GM23338 (cell line): ENCODE measurements at regions not wholly inside any gene's neighbourhood (a gene's known extent, or its start where the extent isn't known, plus 50 kb on each side); places are given as distances from the start of the nearest gene placed in this dataset.

ENCODE experiments used
- ATAC-seq: fragments of 200-7000 bp; cut with Tn5 transposase; 3 replicates; pipeline ENCODE4 v1.9.1; 2020
- DNase-seq: peaks from one replicate; pipeline ENCODE4 v3.0.0-alpha.2; 2015; ENCODE audit warnings: low spot score
- H2AFZ ChIP-seq: fragments of 200-600 bp; sonication (generic); 2 replicates; pipeline ENCODE4 v1.8.0; 2016; ENCODE audit warnings: antibody characterized with exemption, mild to moderate bottlenecking, moderate library complexity
- H3F3A ChIP-seq: fragments of 200-600 bp; sonication (generic); replicated peaks from 2 replicates; pipeline ENCODE4 v1.8.0; 2017; ENCODE audit warnings: antibody characterized with exemption, mixed run types, low read depth
- H3K27ac ChIP-seq: fragments of 200-600 bp; sonication (generic); 2 replicates; pipeline ENCODE4 v1.6.1; 2016; ENCODE audit warnings: low read depth
- H3K27me3 ChIP-seq: fragments of 200-600 bp; sonication (generic); 2 replicates; pipeline ENCODE4 v1.8.0; 2016; ENCODE audit warnings: mild to moderate bottlenecking, mixed run types, moderate library complexity; ENCODE audit not compliant: insufficient read depth
- H3K36me3 ChIP-seq: fragments of 200-600 bp; sonication (generic); 2 replicates; pipeline ENCODE4 v1.8.0; 2016; ENCODE audit warnings: mild to moderate bottlenecking; ENCODE audit not compliant: insufficient read depth
- H3K4me1 ChIP-seq: fragments of 200-600 bp; sonication (generic); 2 replicates; pipeline ENCODE4 v1.8.0; 2016; ENCODE audit warnings: mild to moderate bottlenecking, moderate library complexity; ENCODE audit not compliant: insufficient read depth
- H3K4me2 ChIP-seq: fragments of 200-600 bp; sonication (generic); 2 replicates; pipeline ENCODE4 v1.7.1; 2017; ENCODE audit warnings: mixed run types
- H3K4me3 ChIP-seq: fragments of 200-600 bp; sonication (generic); 2 replicates; pipeline ENCODE4 v1.6.1; 2016; ENCODE audit warnings: mixed run types
- H3K79me2 ChIP-seq: fragments of 200-600 bp; sonication (generic); replicated peaks from 2 replicates; pipeline ENCODE4 v1.8.0; 2017; ENCODE audit warnings: mild to moderate bottlenecking; ENCODE audit not compliant: insufficient read depth
- H3K9me2 ChIP-seq: fragments of 200-600 bp; sonication (generic); 2 replicates; pipeline ENCODE4 v1.8.0; 2017; ENCODE audit not compliant: insufficient read depth
- H4K20me1 ChIP-seq: fragments of 200-600 bp; sonication (generic); replicated peaks from 2 replicates; pipeline ENCODE4 v1.8.0; 2017; ENCODE audit warnings: mild to moderate bottlenecking; ENCODE audit not compliant: insufficient read depth
- H3K27ac Mint-ChIP-seq: 2 replicates; pipeline ENCODE4 v1.8.0; 2020; ENCODE audit warnings: inconsistent platforms, mild to moderate bottlenecking, moderate library complexity, mixed read lengths
- H3K27me3 Mint-ChIP-seq: 3 replicates; pipeline ENCODE4 v1.8.0; 2022; ENCODE audit warnings: low read depth, mild to moderate bottlenecking, moderate library complexity, mixed read lengths, inconsistent platforms; ENCODE audit not compliant: insufficient read depth, poor library complexity
- H3K36me3 Mint-ChIP-seq: 3 replicates; pipeline ENCODE4 v1.8.0; 2021; ENCODE audit warnings: low read depth, mild to moderate bottlenecking, inconsistent platforms, moderate library complexity, mixed read lengths
- H3K4me1 Mint-ChIP-seq: 3 replicates; pipeline ENCODE4 v1.8.0; 2020; ENCODE audit warnings: mild to moderate bottlenecking, inconsistent platforms, mixed read lengths
- H3K4me3 Mint-ChIP-seq: 3 replicates; pipeline ENCODE4 v1.8.0; 2021; ENCODE audit warnings: moderate library complexity, mild to moderate bottlenecking, inconsistent platforms, mixed read lengths
- H3K9me3 Mint-ChIP-seq: 3 replicates; pipeline ENCODE4 v1.8.0; 2020; ENCODE audit warnings: moderate library complexity, mild to moderate bottlenecking, inconsistent platforms, mixed read lengths
- CREB1 ChIP-seq: fragments of 250-450 bp; sonication (Bioruptor Pico); IDR thresholded peaks from 2 replicates; pipeline ENCODE4 v1.5.0; 2020; ENCODE audit warnings: low read depth, mild to moderate bottlenecking, moderate library complexity
- CTCF ChIP-seq, 2 experiments: fragments of 200-600 bp in 1 of 2; sonication (generic) in 1 of 2; conservative IDR thresholded peaks; 2 replicates each; pipeline versions ENCODE4 v1.5.1 to v1.6.1; 2016 to 2017; ENCODE audit warnings: antibody characterized with exemption in 2 of 2, low read depth in 2 of 2, mild to moderate bottlenecking in 2 of 2, moderate library complexity in 1 of 2
- ETS1 ChIP-seq: IDR thresholded peaks from 2 replicates; pipeline ENCODE4 v1.6.1; 2016; ENCODE audit warnings: antibody characterized with exemption
- EZH2 ChIP-seq: fragments of 200-600 bp; sonication (generic); IDR thresholded peaks from one replicate; pipeline ENCODE4 v1.8.0; 2017; ENCODE audit warnings: antibody characterized with exemption, mild to moderate bottlenecking, low read depth; ENCODE audit not compliant: unreplicated experiment
- EZH2phosphoT487 ChIP-seq: fragments of 200-600 bp; sonication (generic); IDR thresholded peaks from one replicate; pipeline ENCODE4 v1.8.1; 2018; ENCODE audit warnings: antibody characterized with exemption; ENCODE audit not compliant: unreplicated experiment
- JUNB ChIP-seq: IDR thresholded peaks from one replicate; pipeline ENCODE4 v1.6.1; 2016; ENCODE audit warnings: antibody characterized with exemption; ENCODE audit not compliant: unreplicated experiment
- NANOG ChIP-seq: IDR thresholded peaks from 2 replicates; pipeline ENCODE4 v1.6.1; 2016; ENCODE audit warnings: antibody characterized with exemption, borderline replicate concordance
- POLR2AphosphoS5 ChIP-seq: IDR thresholded peaks from 2 replicates; pipeline ENCODE4 v1.6.1; 2016; ENCODE audit warnings: antibody characterized with exemption, low read depth
- REST ChIP-seq: IDR thresholded peaks from one replicate; pipeline ENCODE4 v1.6.1; 2018; ENCODE audit warnings: antibody characterized with exemption; ENCODE audit not compliant: unreplicated experiment
- STAT1 ChIP-seq: IDR thresholded peaks from one replicate; pipeline ENCODE4 v1.6.1; 2016; ENCODE audit warnings: antibody characterized with exemption; ENCODE audit not compliant: unreplicated experiment
- ZNF114 ChIP-seq: fragments of 250-450 bp; sonication (Bioruptor Pico); IDR thresholded peaks from 2 replicates; pipeline ENCODE4 v1.5.0; 2020; ENCODE audit warnings: mild to moderate bottlenecking, moderate library complexity
- ZNF331 ChIP-seq: fragments of 250-450 bp; sonication (Bioruptor Pico); IDR thresholded peaks from 2 replicates; pipeline ENCODE4 v1.5.0; 2020; ENCODE audit warnings: low read depth, mild to moderate bottlenecking, moderate library complexity
- TF ChIP-seq, protein P1 (sequence below): fragments of 250-450 bp; sonication (Bioruptor Pico); IDR thresholded peaks from 2 replicates; pipeline ENCODE4 v1.5.0; 2020; ENCODE audit warnings: mild to moderate bottlenecking, moderate library complexity

- no peaks in the 10 kb centered on the region for H3K27me3 Mint-ChIP-seq
- Histone ChIP-seq H3K36me3 (no peaks in the 10 kb centered on the region), H3K4me3 (no peak overlapping the region), H3K79me2 (no peaks in the 10 kb centered on the region), H3K27me3 (no peaks in the 10 kb centered on the region), H3K4me2 (no peak overlapping the region), H3K27ac (no peak overlapping the region), H3K4me1 (peaks cover 7% of the 10 kb centered on the region; the same call in 1 of the 2 replicates), H3K9me2 (0 out of 2 replicates have a peak, but pooled peaks cover 7% of the 10 kb centered on the region), H4K20me1 (no peaks in the 10 kb centered on the region), H3F3A (no peaks in the 10 kb centered on the region), H2AFZ (no peak overlapping the region)
- no peak overlapping the region for H3K27ac Mint-ChIP-seq
- H3K36me3 Mint-ChIP-seq: no peaks in the 10 kb centered on the region
- H3K9me3 Mint-ChIP-seq: no peaks in the 10 kb centered on the region
- no peak overlapping the region for H3K4me3 Mint-ChIP-seq
- no peak for TF ChIP-seq EZH2
- no peak for TF ChIP-seq STAT1
- no peak for TF ChIP-seq EZH2phosphoT487
- TF ChIP-seq NANOG: no peak
- TF ChIP-seq ETS1: no peak
- TF ChIP-seq ZNF331: no peak
- TF ChIP-seq REST: no peak
- TF ChIP-seq, protein P1, sequence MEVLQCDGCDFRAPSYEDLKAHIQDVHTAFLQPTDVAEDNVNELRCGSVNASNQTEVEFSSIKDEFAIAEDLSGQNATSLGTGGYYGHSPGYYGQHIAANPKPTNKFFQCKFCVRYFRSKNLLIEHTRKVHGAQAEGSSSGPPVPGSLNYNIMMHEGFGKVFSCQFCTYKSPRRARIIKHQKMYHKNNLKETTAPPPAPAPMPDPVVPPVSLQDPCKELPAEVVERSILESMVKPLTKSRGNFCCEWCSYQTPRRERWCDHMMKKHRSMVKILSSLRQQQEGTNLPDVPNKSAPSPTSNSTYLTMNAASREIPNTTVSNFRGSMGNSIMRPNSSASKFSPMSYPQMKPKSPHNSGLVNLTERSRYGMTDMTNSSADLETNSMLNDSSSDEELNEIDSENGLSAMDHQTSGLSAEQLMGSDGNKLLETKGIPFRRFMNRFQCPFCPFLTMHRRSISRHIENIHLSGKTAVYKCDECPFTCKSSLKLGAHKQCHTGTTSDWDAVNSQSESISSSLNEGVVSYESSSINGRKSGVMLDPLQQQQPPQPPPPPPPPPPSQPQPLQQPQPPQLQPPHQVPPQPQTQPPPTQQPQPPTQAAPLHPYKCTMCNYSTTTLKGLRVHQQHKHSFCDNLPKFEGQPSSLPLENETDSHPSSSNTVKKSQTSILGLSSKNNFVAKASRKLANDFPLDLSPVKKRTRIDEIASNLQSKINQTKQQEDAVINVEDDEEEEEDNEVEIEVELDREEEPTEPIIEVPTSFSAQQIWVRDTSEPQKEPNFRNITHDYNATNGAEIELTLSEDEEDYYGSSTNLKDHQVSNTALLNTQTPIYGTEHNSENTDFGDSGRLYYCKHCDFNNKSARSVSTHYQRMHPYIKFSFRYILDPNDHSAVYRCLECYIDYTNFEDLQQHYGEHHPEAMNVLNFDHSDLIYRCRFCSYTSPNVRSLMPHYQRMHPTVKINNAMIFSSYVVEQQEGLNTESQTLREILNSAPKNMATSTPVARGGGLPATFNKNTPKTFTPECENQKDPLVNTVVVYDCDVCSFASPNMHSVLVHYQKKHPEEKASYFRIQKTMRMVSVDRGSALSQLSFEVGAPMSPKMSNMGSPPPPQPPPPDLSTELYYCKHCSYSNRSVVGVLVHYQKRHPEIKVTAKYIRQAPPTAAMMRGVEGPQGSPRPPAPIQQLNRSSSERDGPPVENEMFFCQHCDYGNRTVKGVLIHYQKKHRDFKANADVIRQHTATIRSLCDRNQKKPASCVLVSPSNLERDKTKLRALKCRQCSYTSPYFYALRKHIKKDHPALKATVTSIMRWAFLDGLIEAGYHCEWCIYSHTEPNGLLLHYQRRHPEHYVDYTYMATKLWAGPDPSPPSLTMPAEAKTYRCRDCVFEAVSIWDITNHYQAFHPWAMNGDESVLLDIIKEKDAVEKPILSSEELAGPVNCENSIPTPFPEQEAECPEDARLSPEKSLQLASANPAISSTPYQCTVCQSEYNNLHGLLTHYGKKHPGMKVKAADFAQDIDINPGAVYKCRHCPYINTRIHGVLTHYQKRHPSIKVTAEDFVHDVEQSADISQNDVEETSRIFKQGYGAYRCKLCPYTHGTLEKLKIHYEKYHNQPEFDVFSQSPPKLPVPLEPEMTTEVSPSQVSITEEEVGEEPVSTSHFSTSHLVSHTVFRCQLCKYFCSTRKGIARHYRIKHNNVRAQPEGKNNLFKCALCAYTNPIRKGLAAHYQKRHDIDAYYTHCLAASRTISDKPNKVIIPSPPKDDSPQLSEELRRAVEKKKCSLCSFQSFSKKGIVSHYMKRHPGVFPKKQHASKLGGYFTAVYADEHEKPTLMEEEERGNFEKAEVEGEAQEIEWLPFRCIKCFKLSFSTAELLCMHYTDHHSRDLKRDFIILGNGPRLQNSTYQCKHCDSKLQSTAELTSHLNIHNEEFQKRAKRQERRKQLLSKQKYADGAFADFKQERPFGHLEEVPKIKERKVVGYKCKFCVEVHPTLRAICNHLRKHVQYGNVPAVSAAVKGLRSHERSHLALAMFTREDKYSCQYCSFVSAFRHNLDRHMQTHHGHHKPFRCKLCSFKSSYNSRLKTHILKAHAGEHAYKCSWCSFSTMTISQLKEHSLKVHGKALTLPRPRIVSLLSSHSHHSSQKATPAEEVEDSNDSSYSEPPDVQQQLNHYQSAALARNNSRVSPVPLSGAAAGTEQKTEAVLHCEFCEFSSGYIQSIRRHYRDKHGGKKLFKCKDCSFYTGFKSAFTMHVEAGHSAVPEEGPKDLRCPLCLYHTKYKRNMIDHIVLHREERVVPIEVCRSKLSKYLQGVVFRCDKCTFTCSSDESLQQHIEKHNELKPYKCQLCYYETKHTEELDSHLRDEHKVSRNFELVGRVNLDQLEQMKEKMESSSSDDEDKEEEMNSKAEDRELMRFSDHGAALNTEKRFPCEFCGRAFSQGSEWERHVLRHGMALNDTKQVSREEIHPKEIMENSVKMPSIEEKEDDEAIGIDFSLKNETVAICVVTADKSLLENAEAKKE: no peak
- TF ChIP-seq JUNB: no peak
- no peak for TF ChIP-seq CTCF (conservative IDR thresholded peaks at IDR 0.05; ENCODE audit: low read depth in 2 of 2)
- TF ChIP-seq CREB1 (CRISPR knock-in tag): no peak
- TF ChIP-seq POLR2AphosphoS5: no peak
- TF ChIP-seq ZNF114 (CRISPR knock-in tag): no peak
- no peak for DNase-seq
- peaks cover 7% of the 10 kb centered on the region; the same call in 2 of the 3 replicates for H3K4me1 Mint-ChIP-seq
- no peak for ATAC-seq
Observed at GRCh38 chr5:89208392-89208791, 325.4 kb upstream of the MEF2C start.
